Gastroesophageal sphincter (tissue), 3 donors: ENCODE measurements at regions not wholly inside any gene's neighbourhood (a gene's known extent, or its start where the extent isn't known, plus 50 kb on each side); places are given as distances from the start of the nearest gene placed in this dataset.

Source experiments
- EP300 ChIP-seq: sonication (generic); formaldehyde crosslinking; IDR thresholded peaks from one replicate; pipeline ENCODE4 v1.6.1; 2017; ENCODE audit warnings: antibody characterized with exemption, mild to moderate bottlenecking
- POLR2A ChIP-seq, 2 donors: fragments of 450-650 bp; IDR thresholded peaks; one replicate each; pipeline ENCODE4 v1.6.1; 2017; ENCODE audit warnings: antibody characterized with exemption in 2 of 2, mild to moderate bottlenecking in 2 of 2, moderate library complexity in 1 of 2
- TF ChIP-seq, protein P1 (sequence below), 4 experiments: fragments of 200-600 bp in 2 of 4; fragments of 450-650 bp in 2 of 4; sonication (generic) in 1 of 4; IDR thresholded peaks; one replicate each; pipeline ENCODE4 v1.5.1; 2017 to 2019; ENCODE audit warnings: antibody characterized with exemption in 4 of 4, mild to moderate bottlenecking in 2 of 4, moderate library complexity in 2 of 4

DNA sequence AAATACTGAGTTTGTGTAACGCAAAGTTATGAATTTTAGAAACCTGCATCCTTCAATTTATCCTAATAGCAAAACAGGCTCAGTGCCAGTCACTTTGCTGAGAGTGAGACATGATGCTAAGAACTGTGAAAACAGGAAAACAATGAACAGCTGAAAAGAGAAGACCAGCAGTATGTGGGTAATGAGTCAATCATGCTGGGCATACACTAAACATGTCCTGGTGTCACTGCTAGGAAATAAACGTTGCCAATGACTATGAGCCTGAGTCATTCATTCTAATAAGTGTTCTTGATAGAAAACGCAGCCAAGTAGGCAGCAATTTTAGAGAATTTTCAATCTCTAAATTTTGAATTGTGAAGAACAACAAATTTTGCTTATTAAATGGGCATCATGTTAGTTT is 237.3 kb downstream of the GALR1 start:
- TF ChIP-seq, protein P1, sequence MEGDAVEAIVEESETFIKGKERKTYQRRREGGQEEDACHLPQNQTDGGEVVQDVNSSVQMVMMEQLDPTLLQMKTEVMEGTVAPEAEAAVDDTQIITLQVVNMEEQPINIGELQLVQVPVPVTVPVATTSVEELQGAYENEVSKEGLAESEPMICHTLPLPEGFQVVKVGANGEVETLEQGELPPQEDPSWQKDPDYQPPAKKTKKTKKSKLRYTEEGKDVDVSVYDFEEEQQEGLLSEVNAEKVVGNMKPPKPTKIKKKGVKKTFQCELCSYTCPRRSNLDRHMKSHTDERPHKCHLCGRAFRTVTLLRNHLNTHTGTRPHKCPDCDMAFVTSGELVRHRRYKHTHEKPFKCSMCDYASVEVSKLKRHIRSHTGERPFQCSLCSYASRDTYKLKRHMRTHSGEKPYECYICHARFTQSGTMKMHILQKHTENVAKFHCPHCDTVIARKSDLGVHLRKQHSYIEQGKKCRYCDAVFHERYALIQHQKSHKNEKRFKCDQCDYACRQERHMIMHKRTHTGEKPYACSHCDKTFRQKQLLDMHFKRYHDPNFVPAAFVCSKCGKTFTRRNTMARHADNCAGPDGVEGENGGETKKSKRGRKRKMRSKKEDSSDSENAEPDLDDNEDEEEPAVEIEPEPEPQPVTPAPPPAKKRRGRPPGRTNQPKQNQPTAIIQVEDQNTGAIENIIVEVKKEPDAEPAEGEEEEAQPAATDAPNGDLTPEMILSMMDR (IDR thresholded peaks at IDR 0.05): no peak
- TF ChIP-seq EP300 (no peak), POLR2A (IDR thresholded peaks at IDR 0.05) (no peak)
